ENCODE measurements at regions not wholly inside any gene's neighbourhood (a gene's known extent, or its start where the extent isn't known, plus 50 kb on each side); places are given as distances from the start of the nearest gene placed in this dataset.

GRCh38 chr3:87390821-87391220, 114.4 kb upstream of the POU1F1 start:
- TF ChIP-seq E2F5 (CRISPR knock-in tag; IDR thresholded peaks at IDR 0.05): no peak
- no peak for TF ChIP-seq OVOL2 (CRISPR knock-in tag; IDR thresholded peaks at IDR 0.05; ENCODE audit: borderline replicate concordance)
- TF ChIP-seq IRF1 (CRISPR knock-in tag; IDR thresholded peaks at IDR 0.05): no peak
- TF ChIP-seq NR1H2 (CRISPR knock-in tag; IDR thresholded peaks at IDR 0.05): no peak
- no peak for TF ChIP-seq ATF6 (CRISPR knock-in tag; IDR thresholded peaks at IDR 0.05)
- TF ChIP-seq ELF4 (CRISPR knock-in tag; IDR thresholded peaks at IDR 0.05; ENCODE audit: low read depth): no peak
- no peak for TF ChIP-seq HMGA2 (CRISPR knock-in tag; IDR thresholded peaks at IDR 0.05)
- no peak for TF ChIP-seq ZNF396 (CRISPR knock-in tag; IDR thresholded peaks at IDR 0.05; ENCODE audit: borderline replicate concordance)
- ChIA-PET CTCF (no interaction called here), POLR2A (no interaction called here)
- Mint-ChIP-seq H3K4me3 (no peak overlapping the region), H3K27me3 (ENCODE audit: low read depth) (no peaks in the 10 kb centered on the region), H3K9me3 (peaks cover 28% of the 10 kb centered on the region), H3K36me3 (peaks cover 10% of the 10 kb centered on the region), H3K27ac (no peak overlapping the region), H3K4me1 (no peaks in the 10 kb centered on the region)
- DNase-seq (ENCODE audit: low spot score) (no peak), ATAC-seq (no peak)

GRCh38 chr3:87390353-87390752, 114.0 kb upstream of the POU1F1 start:
- H3K9me3 Mint-ChIP-seq: peaks cover 29% of the 10 kb centered on the region
- no peaks in the 10 kb centered on the region for H3K27me3 Mint-ChIP-seq (ENCODE audit: low read depth)
- DNase-seq (ENCODE audit: low spot score) (no peak), ATAC-seq (no peak)
- ChIA-PET POLR2A (no interaction called here), CTCF (no interaction called here)
- no peak for TF ChIP-seq ARID4B (CRISPR knock-in tag; IDR thresholded peaks at IDR 0.05; ENCODE audit: borderline replicate concordance)
- no peak for TF ChIP-seq USF1 (CRISPR knock-in tag; IDR thresholded peaks at IDR 0.05)
- no peak for TF ChIP-seq GTF2I (CRISPR knock-in tag; conservative IDR thresholded peaks at IDR 0.05)
- no peak for TF ChIP-seq ZNF281 (CRISPR knock-in tag; IDR thresholded peaks at IDR 0.05)
- no peak for TF ChIP-seq MXD4 (CRISPR knock-in tag; IDR thresholded peaks at IDR 0.05; ENCODE audit: borderline replicate concordance)
- no peak for TF ChIP-seq FOXK1 (CRISPR knock-in tag; IDR thresholded peaks at IDR 0.05)
- no peaks in the 10 kb centered on the region for H3K4me1 Mint-ChIP-seq
- H3K4me3 Mint-ChIP-seq: no peak overlapping the region
- H3K27ac Mint-ChIP-seq: no peak overlapping the region
- peaks cover 10% of the 10 kb centered on the region for H3K36me3 Mint-ChIP-seq
